B cell (primary cell): ENCODE measurements at regions not wholly inside any gene's neighbourhood (a gene's known extent, or its start where the extent isn't known, plus 50 kb on each side); places are given as distances from the start of the nearest gene placed in this dataset.

Source experiments
- CTCF ChIP-seq: fragments of 200-600 bp; IDR thresholded peaks from one replicate; pipeline ENCODE4 v1.8.0; 2022; ENCODE audit warnings: antibody characterized with exemption, mild to moderate bottlenecking
- EZH2 ChIP-seq: IDR thresholded peaks from 2 replicates; pipeline ENCODE4 v1.6.1; 2012; ENCODE audit warnings: borderline replicate concordance, low read depth, mild to moderate bottlenecking, moderate library complexity, low read length; ENCODE audit not compliant: insufficient read depth, poor library complexity, severe bottlenecking

GRCh38 chr12:32051511-32052211 is 55.0 kb upstream of the BICD1 start:
- TF ChIP-seq CTCF (no peak), EZH2 (no peak)
